Superior temporal gyrus (tissue), 1 donor: ENCODE measurements at regions not wholly inside any gene's neighbourhood (a gene's known extent, or its start where the extent isn't known, plus 50 kb on each side); places are given as distances from the start of the nearest gene placed in this dataset.

Experiments used
- DNase-seq: peaks from one replicate; pipeline ENCODE4 v3.0.0-alpha.2; 2016; ENCODE audit errors: extremely low spot score

- DNase-seq: no peak
Measured at GRCh38 chr6:113802779-113803178, 54.4 kb upstream of the MARCKS start.

- DNase-seq: no peak
Measured at GRCh38 chr6:113805173-113805790, 51.9 kb upstream of the MARCKS start.

DNA sequence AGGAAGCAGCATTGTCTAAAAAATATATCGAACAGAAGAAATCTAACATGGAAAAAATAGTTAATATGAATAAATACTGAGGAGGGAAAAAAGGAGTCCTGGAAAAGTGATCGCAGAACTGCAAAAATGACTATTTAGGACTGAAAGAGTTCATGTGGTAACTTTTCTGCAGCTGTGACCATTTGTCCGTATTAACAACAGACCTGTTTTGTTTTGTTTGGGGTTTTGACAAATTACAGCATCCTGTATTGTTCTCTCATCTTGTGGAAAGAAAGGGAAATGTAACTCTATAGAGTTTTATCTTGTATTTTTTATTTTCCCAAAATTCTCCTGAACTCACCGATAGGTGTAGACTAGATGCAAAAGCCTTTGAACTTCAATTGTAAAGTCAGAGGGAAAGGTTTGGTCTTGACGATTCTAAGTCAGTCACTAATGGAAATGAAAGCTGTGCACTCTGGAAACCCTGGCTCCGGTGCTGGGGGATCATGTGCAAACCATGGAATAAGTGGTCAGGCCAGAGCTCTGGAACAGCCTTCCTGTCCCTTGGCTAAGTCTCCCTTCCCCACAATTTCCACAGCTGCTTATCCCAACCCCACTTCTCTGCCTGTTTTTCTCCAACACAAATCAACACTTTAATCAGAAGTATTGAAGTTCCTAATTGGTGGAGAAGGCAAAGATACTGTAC lies 51.2 kb upstream of the MARCKS start:
- no peak for DNase-seq
